Erythroblast (primary cell): ENCODE measurements at regions not wholly inside any gene's neighbourhood (a gene's known extent, or its start where the extent isn't known, plus 50 kb on each side); places are given as distances from the start of the nearest gene placed in this dataset.

ENCODE experiments used
- GATA1 ChIP-seq: IDR thresholded peaks from 2 replicates; pipeline ENCODE4 v1.6.1; 2011; ENCODE audit warnings: low read depth, mild to moderate bottlenecking, control low read depth, low read length, moderate library complexity
- POLR2A ChIP-seq: IDR thresholded peaks from 2 replicates; pipeline ENCODE4 v1.6.1; 2011; ENCODE audit warnings: mild to moderate bottlenecking, low read length

- no peak for TF ChIP-seq POLR2A
- no peak for TF ChIP-seq GATA1
Observed at GRCh38 chr12:19574601-19575000, 135.3 kb downstream of the AEBP2 start.
